HG02678 (cell line): ENCODE measurements at regions not wholly inside any gene's neighbourhood (a gene's known extent, or its start where the extent isn't known, plus 50 kb on each side); places are given as distances from the start of the nearest gene placed in this dataset.
"Not testable (repeated sequence)": the region's sequence is repeated elsewhere in the genome, so short reads cannot be mapped to it uniquely, and the experiment has no call there.

ENCODE experiments used
- ATAC-seq: cut with Tn5 transposase; IDR thresholded peaks from one replicate; pipeline ENCODE4 v1.9.1; 2021; ENCODE audit warnings: mild to moderate bottlenecking, moderate library complexity; ENCODE audit not compliant: unreplicated experiment

DNA sequence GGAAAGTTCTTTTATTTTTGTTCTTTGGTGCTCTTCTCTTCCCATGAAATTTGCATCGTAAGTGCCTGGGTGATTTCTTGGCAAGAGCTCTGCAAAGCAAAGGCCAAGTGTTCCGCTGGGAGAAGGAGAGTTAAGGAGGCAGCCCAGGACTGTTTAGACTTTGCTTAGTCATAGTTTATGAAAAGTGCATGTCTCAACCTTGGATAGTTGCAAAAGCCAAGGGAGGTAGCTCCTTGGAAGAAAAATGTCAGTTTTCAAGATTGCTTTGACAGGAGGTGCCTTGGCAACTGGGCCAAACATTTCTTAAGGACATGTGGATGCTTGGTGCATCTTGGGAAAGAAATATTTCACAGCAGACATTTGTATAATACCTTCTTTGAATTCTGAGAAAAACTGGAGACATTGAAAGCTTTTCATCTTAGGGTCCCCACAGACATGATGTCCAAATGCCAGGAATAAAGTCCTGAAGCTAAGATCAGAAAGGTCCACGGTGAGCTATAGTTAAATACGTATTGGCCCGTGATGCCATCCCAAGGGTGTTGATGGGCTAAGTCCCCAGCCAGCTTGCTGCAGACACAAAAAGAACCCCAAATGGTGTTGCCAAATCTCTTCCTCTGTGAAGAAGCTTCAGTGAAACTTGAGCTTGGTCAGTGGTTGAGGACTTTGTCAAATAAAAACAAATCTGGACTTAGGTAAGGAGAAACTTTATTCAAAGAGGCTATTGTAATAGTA is 96.3 kb upstream of the THUMPD2 start:
- no peak for ATAC-seq

DNA sequence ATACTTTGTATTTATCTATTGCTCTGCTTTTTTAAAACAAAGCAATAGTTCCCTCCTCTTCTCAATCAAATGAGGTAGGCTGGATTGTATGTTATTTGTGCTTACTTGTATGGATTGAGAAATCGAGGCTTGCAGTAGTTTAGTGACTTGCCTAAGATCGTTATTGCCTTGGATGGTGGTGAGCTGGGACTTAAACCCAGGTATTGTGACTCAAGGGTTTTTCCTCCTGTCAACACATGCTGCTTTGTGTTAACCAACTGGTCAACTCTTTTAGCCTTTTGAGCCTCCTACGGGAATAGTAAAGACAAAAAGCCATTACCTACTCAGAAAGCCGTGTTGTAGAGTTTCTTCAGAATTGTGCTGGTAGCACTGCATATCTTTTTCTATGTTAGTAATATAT is 95.2 kb upstream of the THUMPD2 start:
- no peak for ATAC-seq

DNA sequence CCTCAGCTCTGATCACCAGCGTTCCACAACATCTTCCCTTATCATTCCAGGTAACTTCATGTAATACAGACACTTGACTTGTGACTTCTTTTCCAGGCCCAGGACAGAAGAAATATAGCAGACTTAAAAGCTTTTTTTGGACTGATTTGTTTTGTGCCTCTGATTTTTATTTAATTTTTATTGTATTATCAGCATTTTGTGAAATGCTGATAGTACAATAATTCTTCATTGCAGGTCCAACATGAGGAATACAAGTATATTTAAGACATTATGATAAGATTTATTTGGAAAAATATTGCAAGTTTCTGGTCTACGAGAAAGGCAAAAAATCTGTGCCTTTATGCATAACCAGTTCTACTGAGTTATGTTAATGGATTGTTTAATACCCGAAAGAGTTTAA is 94.5 kb upstream of the THUMPD2 start:
- ATAC-seq = no peak

DNA sequence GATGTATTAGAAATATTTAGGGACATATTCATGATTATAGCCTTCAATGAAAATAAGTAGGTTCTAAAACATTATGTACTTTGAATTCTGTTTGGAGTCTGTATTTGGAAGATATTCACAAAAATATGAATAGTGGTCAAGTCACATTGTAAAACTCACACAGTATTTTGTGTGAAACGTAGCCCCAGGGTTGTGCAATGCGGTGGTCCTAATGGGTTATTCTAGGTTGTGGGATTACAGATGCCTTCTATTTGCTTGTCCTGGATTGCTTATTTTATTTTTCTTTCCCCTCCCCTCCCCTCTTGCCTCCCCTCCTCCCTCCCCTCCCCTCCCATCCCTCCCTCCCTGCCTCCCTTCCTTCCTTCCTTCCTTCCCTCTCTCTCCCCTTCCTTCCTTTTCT is 93.7 kb upstream of the THUMPD2 start:
- ATAC-seq = no peak

DNA sequence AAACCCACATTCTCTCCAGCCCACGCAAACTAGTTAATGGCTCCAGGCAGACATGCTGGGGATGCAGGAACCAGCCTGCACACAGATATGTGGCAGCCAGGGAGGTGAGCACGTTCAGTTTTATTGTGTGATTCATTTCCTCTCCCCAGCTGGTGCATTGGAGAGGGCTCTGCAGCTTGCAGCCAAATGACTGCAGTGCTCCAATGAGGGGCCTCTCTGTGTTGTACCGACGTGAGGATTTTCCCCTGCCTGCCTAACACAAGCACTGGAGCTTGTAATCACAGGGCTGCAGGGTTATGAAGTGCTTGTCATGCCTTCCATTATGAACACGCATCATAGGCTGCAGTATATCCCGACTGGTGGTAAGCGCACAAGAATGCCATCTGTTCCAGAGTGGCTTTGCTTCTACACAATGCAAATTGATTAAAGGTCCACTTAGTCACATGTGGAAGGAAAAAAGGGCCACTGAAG is 92.3 kb upstream of the THUMPD2 start:
- ATAC-seq = no peak

DNA sequence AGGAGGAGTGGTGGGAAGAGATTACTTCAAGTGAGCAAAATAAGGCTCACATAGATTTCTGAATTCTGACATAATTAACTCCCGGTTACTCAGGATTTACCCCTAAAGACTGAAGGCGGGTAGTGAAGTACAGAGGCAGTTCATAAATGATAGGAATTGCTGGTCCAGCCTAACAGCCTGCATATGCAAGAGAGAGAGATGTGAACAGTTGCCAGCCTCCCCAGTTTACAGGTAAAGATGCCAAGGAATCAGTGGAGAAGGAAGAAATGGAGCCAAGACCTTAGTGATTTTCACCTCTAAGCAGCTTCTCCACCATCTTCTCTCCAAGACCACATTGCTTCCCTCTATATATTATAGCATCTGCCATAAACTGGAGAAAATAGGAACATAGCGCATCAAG is 91.8 kb upstream of the THUMPD2 start:
- ATAC-seq = no peak

DNA sequence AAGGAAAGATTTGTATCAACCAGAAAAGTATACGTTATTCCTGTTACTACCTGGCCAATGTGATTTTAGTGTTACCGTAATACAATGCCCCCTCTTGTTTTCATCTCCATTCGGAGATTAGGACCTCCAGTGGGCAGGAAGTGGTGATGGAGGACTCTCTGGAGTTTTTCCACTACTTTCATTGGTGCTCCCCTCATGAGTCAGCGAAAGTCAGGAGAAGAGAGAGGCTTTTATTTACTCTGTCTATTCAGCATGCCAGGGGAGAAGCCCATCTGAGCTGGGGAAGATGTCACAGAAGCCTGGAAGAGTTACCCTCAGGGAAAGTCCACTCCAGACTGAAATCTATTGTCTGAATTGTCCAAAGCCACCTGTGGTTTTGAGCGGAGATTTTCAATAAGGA is 88.2 kb upstream of the THUMPD2 start:
- ATAC-seq = no peak

DNA sequence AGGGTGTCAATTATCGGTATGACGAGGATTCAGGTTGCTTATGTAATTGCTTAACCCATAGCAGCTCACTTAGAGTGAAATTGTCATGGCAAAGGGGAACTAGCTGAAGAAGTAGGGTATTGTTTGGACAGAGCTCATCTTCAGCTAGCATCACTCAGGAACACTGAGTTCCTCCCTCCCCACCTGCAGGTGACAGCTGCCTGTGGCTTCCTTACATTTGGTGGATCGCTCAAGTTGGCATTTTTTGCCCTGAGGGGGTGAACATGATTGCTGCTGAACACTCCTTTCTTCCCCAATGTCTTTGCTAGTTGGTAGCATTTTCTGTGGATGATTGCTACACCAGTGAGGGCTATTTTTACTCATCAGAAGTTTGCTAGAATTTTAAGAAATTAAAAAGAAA is 86.7 kb upstream of the THUMPD2 start:
- ATAC-seq = no peak

DNA sequence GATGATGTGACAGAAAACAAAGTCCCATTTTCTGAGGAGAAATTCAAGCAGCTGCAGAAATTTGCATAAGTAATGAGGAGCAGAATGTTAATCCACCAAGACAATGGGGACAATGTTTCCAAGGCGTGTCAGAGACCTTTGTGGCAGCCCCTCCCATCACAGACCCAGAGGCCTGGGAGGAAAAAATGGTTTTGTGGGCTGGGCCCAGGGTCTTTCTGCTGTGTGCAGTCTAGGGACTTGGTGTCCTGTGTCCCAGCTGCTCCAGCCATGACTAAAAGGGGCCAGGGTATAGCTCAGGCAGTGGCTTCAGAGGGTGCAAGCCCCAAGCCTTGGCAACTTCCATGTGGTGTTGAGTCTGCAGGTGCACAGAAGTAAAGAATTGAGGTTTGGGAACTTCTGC is 84.6 kb upstream of the THUMPD2 start:
- ATAC-seq = not testable (repeated sequence)

DNA sequence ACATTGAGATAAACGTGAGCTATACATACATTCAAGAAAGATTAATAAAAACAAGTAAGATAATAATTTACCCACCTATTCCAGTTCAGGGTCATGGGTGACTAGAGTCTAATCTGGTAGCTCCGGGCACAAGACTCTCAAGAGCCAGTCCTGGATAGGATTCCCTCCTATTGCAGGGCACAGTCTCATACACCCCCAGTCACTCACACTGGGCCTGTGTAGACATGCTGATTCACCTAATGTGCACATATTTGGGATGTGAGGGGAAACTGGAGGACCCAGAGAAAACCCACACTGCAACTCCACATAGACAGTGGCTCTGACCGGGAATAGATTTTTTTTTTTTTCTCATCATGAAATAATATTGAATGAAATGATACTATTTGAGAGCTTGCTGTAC is 81.5 kb upstream of the THUMPD2 start:
- no peak for ATAC-seq

DNA sequence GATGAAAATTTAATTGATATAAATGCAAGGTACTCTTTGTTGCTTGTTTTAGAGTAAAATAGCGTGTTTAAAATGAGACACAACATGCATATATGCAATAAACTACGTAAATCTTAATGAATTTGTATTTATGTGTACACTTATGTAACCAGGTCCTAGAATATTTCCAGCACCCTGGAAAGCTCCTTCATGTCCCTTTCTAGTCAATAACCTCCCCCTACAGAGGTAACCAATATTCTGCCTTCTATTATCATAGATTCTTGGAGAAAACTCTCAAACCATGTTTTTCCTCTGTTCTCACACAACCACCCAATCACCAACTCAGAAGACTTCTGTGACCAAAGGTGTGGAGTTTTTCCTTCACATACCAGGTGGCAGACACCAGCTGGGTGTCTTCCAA is 79.6 kb upstream of the THUMPD2 start:
- ATAC-seq = no peak

DNA sequence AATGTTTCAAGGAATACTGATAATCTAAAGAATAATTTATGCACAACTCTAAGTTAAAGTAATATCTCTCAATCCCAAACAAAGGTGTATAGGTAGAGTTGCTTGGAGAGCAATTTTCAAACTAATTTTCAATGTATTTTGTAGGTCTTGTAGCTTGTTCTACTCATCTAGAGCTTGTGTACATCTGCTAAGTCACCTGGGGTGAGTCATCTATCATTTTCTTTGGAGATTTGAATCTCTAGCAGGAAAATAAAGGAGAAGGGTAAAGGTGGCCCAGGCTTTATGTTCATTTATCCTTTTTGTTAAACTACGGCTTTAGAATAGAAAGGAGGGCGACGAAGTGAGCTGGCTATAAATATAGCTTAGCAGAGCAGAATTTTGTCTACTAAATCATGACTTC is 76.8 kb upstream of the THUMPD2 start:
- ATAC-seq = no peak

DNA sequence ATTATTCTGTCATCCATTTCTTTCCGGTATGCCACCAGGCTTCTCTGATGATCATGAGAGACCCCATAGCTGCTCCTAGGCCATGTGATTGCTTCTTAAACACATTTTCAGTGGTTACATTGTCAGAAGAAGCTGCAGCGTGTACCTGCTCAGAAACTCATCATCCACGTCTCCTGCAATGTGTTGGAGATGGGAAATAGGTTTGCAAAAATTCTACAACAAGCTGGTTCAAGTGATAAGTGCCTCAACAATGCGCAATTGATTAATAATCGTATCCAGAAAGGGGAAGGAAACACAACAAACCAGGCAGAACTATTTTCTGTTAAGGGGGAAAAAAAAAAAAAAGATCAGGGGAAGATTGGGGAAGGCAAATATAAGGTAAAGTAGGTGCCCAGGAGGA is 75.7 kb upstream of the THUMPD2 start:
- no peak for ATAC-seq

DNA sequence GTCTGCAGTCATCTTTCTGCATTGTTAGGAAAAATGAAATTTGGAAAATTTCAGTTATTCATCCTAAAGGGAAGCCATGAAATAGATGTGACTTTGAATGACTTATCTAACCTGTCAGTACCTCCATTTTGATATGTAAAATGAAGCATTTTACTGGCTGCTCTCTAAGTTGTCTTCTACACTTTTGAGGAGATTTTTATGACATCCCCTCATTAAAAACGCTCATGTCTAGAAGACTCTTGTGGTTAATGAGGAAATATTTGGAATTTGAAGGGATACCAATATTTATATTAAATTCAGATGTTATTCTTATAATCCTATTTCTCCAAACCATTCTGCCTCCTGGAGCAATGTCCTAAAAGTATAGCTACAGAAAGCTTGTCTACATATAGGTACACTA is 73.8 kb upstream of the THUMPD2 start:
- ATAC-seq = no peak

DNA sequence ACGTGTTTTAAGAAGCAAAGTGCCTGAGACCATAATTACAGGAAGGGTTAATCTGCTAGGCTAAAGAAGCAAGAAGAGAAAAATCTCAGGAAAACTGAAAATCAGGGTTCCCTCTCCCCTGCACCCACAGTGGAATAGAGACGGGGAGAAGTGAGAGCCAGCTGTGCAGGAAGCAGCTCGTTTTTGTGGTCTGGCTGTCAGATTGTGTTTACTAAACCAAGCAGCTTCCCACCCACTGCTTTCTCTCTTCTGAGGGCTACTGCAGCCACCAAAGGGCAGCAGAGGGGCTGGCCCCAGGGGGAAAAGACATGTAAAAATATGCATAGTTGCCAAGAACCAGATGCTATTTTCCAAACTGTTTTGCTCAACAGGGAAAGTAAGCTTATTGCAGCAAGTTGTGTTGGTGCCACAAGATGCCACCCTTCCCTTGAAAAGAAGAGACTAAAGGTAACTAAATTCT is 72.6 kb upstream of the THUMPD2 start:
- ATAC-seq = peak; percentile 91

DNA sequence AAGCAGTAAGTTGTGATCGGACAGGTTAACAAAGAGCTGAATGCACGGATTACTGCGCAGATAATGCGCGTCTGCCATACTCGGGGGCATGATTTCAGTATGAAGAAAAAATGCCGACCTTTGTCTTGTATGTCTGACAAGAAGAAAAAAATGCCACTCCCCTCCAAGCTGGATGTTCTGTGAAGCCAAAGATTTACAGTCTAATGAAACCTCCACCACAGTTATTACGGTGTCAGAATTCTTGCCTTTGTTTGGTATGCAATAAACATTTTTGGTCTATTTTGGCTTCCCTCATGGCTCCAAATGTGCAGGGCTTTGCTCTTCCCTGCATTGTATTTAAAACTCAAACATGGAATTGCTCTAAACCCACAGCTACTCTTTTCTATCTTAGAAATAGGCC is 72.2 kb upstream of the THUMPD2 start:
- no peak for ATAC-seq

DNA sequence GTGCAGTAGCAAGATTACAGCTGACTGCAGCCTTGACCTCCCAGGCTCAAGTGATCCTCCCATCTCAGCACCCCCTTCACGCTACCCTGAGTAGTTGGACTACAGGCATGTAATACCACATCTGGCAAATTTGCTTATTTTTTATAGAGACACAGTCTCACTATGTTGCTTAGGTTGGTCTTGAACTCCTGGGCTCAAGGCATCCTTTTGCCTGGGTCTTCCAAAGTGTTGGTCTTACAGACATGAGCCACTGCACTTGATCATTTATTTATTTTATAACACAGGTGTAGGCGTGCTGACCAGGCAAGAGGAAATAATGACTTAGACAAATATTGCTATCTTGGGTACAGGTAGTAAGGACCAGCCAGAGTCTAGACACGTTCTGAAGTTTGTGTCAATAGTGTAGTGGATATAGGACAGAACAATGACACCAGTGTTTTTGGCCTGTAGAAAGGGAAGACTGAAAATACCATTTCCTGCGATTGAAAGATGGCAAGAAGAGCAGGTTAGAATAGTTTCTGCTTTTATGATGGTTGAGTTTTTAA is 71.0 kb upstream of the THUMPD2 start:
- ATAC-seq = no peak

DNA sequence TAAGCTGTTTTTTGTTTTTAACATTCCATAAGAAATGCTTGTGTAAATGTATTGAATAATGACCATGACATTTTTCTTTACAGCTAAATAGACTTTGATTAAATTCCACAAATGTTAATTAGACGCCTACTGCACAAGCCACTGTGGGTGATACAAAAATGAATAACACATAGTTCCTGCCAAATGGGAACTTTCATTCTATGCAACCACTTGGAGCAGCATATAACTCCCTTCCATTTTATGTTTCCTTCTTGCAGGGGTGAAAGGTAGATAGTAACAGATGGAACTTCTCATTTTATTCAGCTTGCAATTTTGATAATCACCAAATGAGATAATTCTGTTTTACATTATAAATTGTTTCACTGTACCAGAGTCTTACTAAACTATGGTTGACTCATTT is 70.0 kb upstream of the THUMPD2 start:
- ATAC-seq = no peak

DNA sequence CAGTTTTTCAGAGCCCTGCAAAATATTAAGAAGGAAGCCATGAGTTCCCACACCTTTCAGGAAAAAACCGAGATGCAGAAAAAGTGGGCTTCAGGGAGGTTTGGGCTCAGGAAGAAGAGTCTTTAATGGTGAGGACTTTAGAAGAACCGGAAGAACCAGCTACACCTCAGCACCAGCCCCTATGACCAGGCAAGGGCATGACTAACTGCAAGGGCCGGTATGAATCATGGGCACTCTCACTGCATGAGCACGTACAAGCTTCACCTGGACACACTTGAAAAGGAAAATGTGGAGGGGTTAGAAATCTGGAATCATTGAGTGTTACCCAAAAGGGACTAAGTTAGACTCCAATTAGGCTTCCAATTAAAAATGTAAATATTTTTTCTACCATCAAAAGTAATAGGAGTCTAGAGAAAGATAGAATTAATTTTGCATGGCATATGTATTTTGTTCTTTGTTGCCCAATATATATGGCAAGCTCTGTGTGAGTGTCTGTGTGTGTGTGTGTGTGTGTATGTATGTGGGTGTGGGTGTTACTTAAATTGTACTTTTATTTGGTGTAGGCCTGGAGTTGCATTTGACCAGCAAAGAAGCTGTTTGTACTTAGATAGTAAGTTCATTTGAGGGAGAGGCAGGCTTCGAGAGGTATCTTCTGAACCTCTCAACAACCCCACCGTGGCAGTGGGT is 66.5 kb upstream of the THUMPD2 start:
- ATAC-seq = no peak

DNA sequence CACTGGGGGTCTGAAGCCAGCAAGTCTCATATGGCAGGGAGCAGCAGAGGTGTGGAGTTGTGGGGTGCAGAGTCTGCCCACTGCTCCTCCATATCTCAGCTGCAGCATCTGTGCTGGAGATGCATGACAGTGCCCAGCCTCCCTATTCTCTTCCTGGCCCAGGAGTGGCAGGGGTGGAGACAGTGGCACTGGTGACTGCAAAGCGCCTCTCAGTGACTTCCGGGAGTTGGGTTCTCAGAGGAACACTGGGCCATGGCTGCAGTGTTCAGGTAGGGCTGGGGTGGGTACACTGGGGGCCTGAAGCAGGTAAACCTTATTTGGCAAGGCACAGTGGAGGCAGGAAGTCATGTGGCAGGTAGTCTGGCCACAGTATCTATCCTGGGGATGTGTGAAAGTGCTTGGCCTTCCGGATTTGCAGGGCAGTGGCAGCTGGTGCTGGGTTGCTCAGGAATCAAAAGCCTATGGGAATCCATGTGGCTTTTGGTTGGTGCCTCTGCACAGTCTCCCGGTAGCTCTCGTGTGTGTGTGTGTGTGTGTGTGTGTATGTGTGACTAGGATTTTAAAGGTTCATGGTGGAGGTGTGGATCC is 60.3 kb upstream of the THUMPD2 start:
- no peak for ATAC-seq

DNA sequence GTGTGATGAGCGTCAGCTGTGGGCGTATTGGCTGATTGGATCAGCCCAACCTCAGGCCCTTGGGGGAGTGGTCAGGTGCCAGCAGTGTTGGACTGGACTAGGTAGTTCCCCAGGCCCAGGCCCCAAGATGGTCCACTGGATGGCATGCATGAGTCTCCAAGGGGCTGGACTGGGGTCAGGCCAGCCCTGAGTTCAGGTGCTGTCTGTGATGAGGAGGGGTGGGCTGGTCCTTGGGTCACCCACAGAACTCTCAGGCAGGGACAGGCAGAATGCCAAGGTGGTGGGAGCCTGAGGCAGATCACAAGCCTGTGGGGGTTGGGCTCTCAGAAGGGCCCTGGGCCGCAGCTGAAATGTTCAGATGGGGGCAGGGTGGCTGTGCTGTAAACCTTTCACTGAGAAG is 59.5 kb upstream of the THUMPD2 start:
- no peak for ATAC-seq
